Activated T-cell treated with anti-CD3 and anti-CD28 coated beads for 24 hours (primary cell): ENCODE measurements at regions not wholly inside any gene's neighbourhood (a gene's known extent, or its start where the extent isn't known, plus 50 kb on each side); places are given as distances from the start of the nearest gene placed in this dataset.
A peak's percentile ranks its signal among the peaks of the same experiment; 100 is the strongest.

Experiments
- DNase-seq: peaks from one replicate; pipeline ENCODE4 v3.0.0-alpha.2; 2020; ENCODE audit warnings: low read depth

- no peak for DNase-seq
Measured at GRCh38 chr10:6342096-6342685, 139.5 kb downstream of the PFKFB3 start.

GRCh38 chr10:6343305-6344010 is 140.7 kb downstream of the PFKFB3 start:
- no peak for DNase-seq

GRCh38 chr10:6345404-6345803 is 142.7 kb downstream of the PFKFB3 start:
- no peak for DNase-seq

- DNase-seq, result no peak
Measured at GRCh38 chr10:6346631-6347030, 143.9 kb downstream of the PFKFB3 start.

GRCh38 chr10:6347391-6347951 is 144.7 kb downstream of the PFKFB3 start:
- DNase-seq, result peak; percentile 47

- peak; percentile 75 for DNase-seq
Measured at GRCh38 chr10:6348096-6348874, 145.6 kb downstream of the PFKFB3 start.

- DNase-seq, result no peak
Measured at GRCh38 chr10:6349846-6350535, 147.3 kb downstream of the PFKFB3 start.

- DNase-seq, result no peak
Measured at GRCh38 chr10:6350609-6351008, 147.9 kb downstream of the PFKFB3 start.

- no peak for DNase-seq
Measured at GRCh38 chr10:6351495-6351894, 148.8 kb downstream of the PFKFB3 start.

GRCh38 chr10:6353526-6353925 is 150.8 kb downstream of the PFKFB3 start:
- DNase-seq, result no peak

- DNase-seq, result no peak
Measured at GRCh38 chr10:6354168-6354772, 151.5 kb downstream of the PFKFB3 start.

- DNase-seq, result no peak
Measured at GRCh38 chr10:6356280-6356793, 153.6 kb downstream of the PFKFB3 start.

- no peak for DNase-seq
Measured at GRCh38 chr10:6361869-6362268, 159.1 kb downstream of the PFKFB3 start.

GRCh38 chr10:6362879-6363278 is 160.1 kb downstream of the PFKFB3 start:
- no peak for DNase-seq

GRCh38 chr10:6363511-6363910 is 160.8 kb downstream of the PFKFB3 start:
- DNase-seq, result no peak

GRCh38 chr10:6364283-6364682 is 161.6 kb downstream of the PFKFB3 start:
- no peak for DNase-seq

GRCh38 chr10:6364893-6365292 is 162.2 kb downstream of the PFKFB3 start:
- no peak for DNase-seq

GRCh38 chr10:6365384-6365783 is 162.7 kb downstream of the PFKFB3 start:
- DNase-seq, result no peak
